Transverse colon (tissue), 4 donors: ENCODE measurements at regions not wholly inside any gene's neighbourhood (a gene's known extent, or its start where the extent isn't known, plus 50 kb on each side); places are given as distances from the start of the nearest gene placed in this dataset.

Source experiments
- DNase-seq: peaks from one replicate; pipeline ENCODE4 v3.0.0-alpha.2; 2019
- H3K27ac ChIP-seq, 4 donors: fragments of 200-600 bp; sonication (generic); 2 replicates each; pipeline ENCODE4 v1.5.1; 2016 to 2018; ENCODE audit warnings: inconsistent platforms in 4 of 4
- H3K27me3 ChIP-seq: fragments of 200-600 bp; sonication (generic); 2 replicates; pipeline ENCODE4 v1.5.1; 2017; ENCODE audit warnings: inconsistent platforms
- H3K36me3 ChIP-seq, 4 donors: fragments of 200-600 bp; sonication (generic); 2 replicates each; pipeline ENCODE4 v1.5.1; 2017 to 2019; ENCODE audit warnings: inconsistent platforms in 4 of 4
- H3K4me1 ChIP-seq, 4 donors: fragments of 200-600 bp; sonication (generic); 2 replicates each; pipeline ENCODE4 v1.5.1; 2017 to 2020; ENCODE audit warnings: inconsistent platforms in 4 of 4
- H3K4me3 ChIP-seq, 4 donors: fragments of 200-600 bp; sonication (generic); 1 replicate in 1 of 4; 2 replicates in 3 of 4; pipeline versions ENCODE4 v1.5.1 to v1.6.1; 2017 to 2019; ENCODE audit warnings: inconsistent platforms in 4 of 4
- H3K9me3 ChIP-seq, 2 donors: fragments of 200-600 bp; sonication (generic); 2 replicates each; pipeline ENCODE4 v1.5.1; 2017 to 2019; ENCODE audit warnings: inconsistent platforms in 2 of 2
- EP300 ChIP-seq: sonication (generic); formaldehyde crosslinking; IDR thresholded peaks from one replicate; pipeline ENCODE4 v1.6.1; 2017; ENCODE audit warnings: antibody characterized with exemption, low read depth
- POLR2A ChIP-seq: fragments of 450-650 bp; IDR thresholded peaks from one replicate; pipeline ENCODE4 v1.6.1; 2016; ENCODE audit warnings: antibody characterized with exemption, mild to moderate bottlenecking, moderate library complexity
- POLR2AphosphoS5 ChIP-seq, 3 donors: sonication (generic); formaldehyde crosslinking; IDR thresholded peaks; one replicate each; pipeline ENCODE4 v1.6.1; 2016; ENCODE audit warnings: antibody characterized with exemption in 3 of 3
- WGBS, 2 donors: methylation state at CpG; one replicate each; pipeline ENCODE4 v1.1.5; 2018; ENCODE audit warnings: low coverage in 1 of 2; 5-methylcytosine and 5-hydroxymethylcytosine counted together
- in situ Hi-C, 4 donors: fragments of 200-750 bp; cut with MboI; loops; one replicate each; pipeline versions ENCODE4 v1.15.0 to v1.15.1; 2017; ENCODE audit warnings: low sequenced_read_pairs in 3 of 4, low pct_ligation_motif_present in 1 of 4, low pct_unique_long_range_greater_than_20kb in 1 of 4
- intact Hi-C: fragments of 100-400 bp; cut with DNase I; formaldehyde crosslinking; loops from one replicate; pipeline ENCODE4 v1.15.1; 2023; ENCODE audit warnings: low total_unique reads
- TF ChIP-seq, protein P1 (sequence below), 5 experiments: fragments of 200-600 bp in 3 of 5; fragments of 450-650 bp in 2 of 5; sonication (generic) in 3 of 5; IDR thresholded peaks; 1 replicate in 2 of 5; 2 replicates in 3 of 5; pipeline ENCODE4 v1.5.1; 2016 to 2017; ENCODE audit warnings: antibody characterized with exemption in 5 of 5, inconsistent platforms in 3 of 5, mild to moderate bottlenecking in 2 of 5, moderate library complexity in 1 of 5

DNA sequence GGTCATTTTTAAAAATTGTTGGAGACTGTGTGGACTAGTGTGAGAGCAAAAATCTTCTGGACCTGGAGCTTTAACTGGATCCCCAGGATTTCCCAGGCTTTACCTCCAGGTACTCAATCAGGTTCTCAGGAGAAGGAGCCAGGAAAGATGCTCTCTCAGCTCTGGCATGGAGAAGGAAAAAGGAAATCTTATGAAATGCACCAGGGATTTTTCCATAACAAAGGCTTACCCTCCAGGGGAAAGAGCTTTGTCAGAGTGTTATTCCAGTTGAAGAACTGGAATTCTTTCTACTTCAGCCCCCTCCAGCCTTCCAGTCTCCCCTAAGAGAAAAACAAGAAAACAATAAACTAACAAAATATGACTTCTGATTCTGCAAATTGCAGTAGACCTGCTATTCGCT is 436.7 kb upstream of the ANKRD30A start:
- H3K36me3 ChIP-seq: no peaks in the 10 kb centered on the region
- no peak overlapping the region for H3K27ac ChIP-seq
- H3K4me3 ChIP-seq: no peak overlapping the region
- in situ Hi-C loops: no loop called here
- TF ChIP-seq POLR2AphosphoS5 (IDR thresholded peaks at IDR 0.05) (no peak), POLR2A (no peak), EP300 (no peak)
- no peaks in the 10 kb centered on the region for H3K9me3 ChIP-seq
- 82 to 92% methylated on average over 1 of the region's 1 CpG for WGBS, 2 donors
- no peaks in the 10 kb centered on the region for H3K27me3 ChIP-seq
- intact Hi-C loops: no loop called here
- H3K4me1 ChIP-seq: no peaks in the 10 kb centered on the region
- DNase-seq: no peak

DNA sequence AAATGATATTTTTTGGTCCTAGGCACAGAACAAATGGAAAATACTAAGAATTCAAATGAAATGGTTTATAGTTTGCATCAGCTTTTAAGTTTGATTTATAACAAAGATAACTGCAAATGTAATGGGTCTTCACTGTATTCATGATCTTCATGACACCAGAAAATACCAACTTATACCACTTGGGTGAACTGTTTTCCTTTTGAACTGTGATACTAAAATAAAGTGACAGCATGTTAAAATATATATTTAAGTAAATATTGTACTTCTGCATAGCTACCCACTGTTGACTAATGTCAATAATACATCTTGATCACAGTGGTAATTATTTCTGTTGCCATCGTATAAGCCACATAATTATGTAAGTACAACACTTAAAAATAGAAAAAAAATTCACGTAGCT is 442.0 kb upstream of the ANKRD30A start:
- Histone ChIP-seq H3K36me3 (no peaks in the 10 kb centered on the region), H3K9me3 (no peaks in the 10 kb centered on the region), H3K27ac (no peak overlapping the region), H3K4me3 (no peak overlapping the region), H3K4me1 (no peaks in the 10 kb centered on the region), H3K27me3 (no peaks in the 10 kb centered on the region)
- in situ Hi-C loops: no loop called here
- 58 to 83% methylated on average over 2 of the region's 2 CpGs for whole genome bisulfite sequencing, 2 donors
- TF ChIP-seq POLR2A (no peak), POLR2AphosphoS5 (IDR thresholded peaks at IDR 0.05) (no peak), EP300 (no peak)
- TF ChIP-seq, protein P1, sequence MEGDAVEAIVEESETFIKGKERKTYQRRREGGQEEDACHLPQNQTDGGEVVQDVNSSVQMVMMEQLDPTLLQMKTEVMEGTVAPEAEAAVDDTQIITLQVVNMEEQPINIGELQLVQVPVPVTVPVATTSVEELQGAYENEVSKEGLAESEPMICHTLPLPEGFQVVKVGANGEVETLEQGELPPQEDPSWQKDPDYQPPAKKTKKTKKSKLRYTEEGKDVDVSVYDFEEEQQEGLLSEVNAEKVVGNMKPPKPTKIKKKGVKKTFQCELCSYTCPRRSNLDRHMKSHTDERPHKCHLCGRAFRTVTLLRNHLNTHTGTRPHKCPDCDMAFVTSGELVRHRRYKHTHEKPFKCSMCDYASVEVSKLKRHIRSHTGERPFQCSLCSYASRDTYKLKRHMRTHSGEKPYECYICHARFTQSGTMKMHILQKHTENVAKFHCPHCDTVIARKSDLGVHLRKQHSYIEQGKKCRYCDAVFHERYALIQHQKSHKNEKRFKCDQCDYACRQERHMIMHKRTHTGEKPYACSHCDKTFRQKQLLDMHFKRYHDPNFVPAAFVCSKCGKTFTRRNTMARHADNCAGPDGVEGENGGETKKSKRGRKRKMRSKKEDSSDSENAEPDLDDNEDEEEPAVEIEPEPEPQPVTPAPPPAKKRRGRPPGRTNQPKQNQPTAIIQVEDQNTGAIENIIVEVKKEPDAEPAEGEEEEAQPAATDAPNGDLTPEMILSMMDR (IDR thresholded peaks at IDR 0.05): no peak
- no peak for DNase-seq
- intact Hi-C loops: no loop called here

DNA sequence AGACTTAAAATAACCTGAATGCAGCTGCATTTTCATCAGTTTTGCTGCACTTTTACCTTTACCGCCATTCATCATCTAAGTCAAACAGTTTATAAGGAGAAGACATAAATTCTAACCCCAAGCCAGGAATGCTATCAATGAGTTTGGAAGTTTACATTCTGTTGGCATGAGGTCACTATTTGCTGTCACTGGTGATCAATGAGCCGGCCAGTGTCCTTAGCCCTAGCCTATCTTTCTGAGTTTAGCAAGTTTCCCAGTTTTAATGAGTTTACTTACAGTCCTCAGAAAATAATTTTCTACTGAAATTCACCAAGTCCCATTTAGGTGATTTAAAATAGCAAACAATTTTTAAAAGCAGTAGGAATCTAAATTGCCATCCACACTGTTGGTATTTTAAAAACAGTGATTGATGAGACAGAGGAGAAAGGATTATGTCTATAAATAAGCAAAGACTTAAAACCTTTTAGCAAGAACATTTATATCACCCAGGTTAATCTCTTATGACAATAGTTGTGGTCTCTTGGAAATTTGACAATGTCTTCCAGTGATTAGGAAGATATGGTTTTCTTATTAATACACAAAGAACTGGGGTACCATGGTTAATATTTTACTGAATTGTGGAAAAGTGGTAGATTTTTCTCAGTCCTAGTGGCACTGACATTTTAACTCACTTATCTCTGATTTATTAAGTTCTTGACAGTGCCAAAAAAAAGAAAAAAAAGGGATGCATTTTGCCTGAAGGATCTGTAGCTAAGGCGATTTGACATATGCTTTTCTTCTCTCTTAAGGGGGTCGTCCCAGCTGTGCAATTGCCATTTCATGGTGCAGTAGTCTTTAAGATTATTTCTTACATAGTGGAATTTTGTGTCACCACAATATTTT is 443.4 kb upstream of the ANKRD30A start:
- H3K36me3 ChIP-seq: no peaks in the 10 kb centered on the region
- no peaks in the 10 kb centered on the region for H3K9me3 ChIP-seq
- H3K27me3 ChIP-seq: no peaks in the 10 kb centered on the region
- no peaks in the 10 kb centered on the region for H3K4me1 ChIP-seq
- intact Hi-C loops (no loop called here), in situ Hi-C loops (no loop called here)
- TF ChIP-seq POLR2AphosphoS5 (IDR thresholded peaks at IDR 0.05) (no peak), EP300 (no peak), POLR2A (no peak)
- TF ChIP-seq, protein P1 (IDR thresholded peaks at IDR 0.05): no peak
- WGBS, 2 donors: 59 to 63% methylated on average over 2 to 4 of the region's 4 CpGs
- H3K27ac ChIP-seq: no peak overlapping the region
- DNase-seq: no peak
- no peak overlapping the region for H3K4me3 ChIP-seq

DNA sequence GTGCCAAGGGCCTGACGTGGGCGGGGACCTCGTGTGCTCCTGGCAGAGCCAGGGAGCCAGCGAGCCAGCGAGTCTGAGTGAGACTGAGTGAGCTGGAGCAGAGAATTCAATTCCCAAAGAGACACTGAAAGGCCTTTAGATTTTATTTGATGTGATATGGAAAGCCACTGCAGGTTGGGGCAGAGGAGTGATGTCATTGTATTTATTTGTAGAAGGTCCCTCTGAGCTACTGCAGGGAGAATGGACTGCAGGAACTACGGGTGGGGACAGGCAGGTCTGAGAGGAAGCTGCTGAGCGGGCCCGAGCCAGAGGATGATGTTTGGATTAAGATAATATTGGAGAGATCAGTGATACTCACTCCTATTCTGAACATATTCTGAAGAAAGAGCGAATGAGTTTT is 445.8 kb upstream of the ANKRD30A start:
- intact Hi-C loops: no loop called here
- Histone ChIP-seq H3K36me3 (no peaks in the 10 kb centered on the region), H3K4me3 (no peak overlapping the region), H3K9me3 (no peaks in the 10 kb centered on the region), H3K27ac (no peak overlapping the region), H3K27me3 (no peaks in the 10 kb centered on the region), H3K4me1 (no peaks in the 10 kb centered on the region)
- TF ChIP-seq EP300 (no peak), POLR2AphosphoS5 (IDR thresholded peaks at IDR 0.05) (no peak), POLR2A (no peak)
- TF ChIP-seq, protein P1 (IDR thresholded peaks at IDR 0.05): no peak
- WGBS, 2 donors: 82% methylated on average over 9 of the region's 9 CpGs; no CpG with 5 or more reads in 1 of the 2 donors
- no peak for DNase-seq
- in situ Hi-C loops: no loop called here
